Adrenal gland (tissue), 5 donors: ENCODE measurements at regions not wholly inside any gene's neighbourhood (a gene's known extent, or its start where the extent isn't known, plus 50 kb on each side); places are given as distances from the start of the nearest gene placed in this dataset.

Source experiments
- CTCF ChIP-seq, 6 experiments: fragments of 450-650 bp in 4 of 6; fragments of 200-600 bp in 2 of 6; sonication (generic) in 1 of 6; IDR thresholded peaks; 1 replicate in 5 of 6; 2 replicates in 1 of 6; pipeline versions ENCODE4 v1.5.1 to v1.8.0; 2016 to 2021; ENCODE audit warnings: antibody characterized with exemption in 6 of 6, mild to moderate bottlenecking in 2 of 6, moderate library complexity in 1 of 6
- POLR2A ChIP-seq, 2 donors: fragments of 450-650 bp; IDR thresholded peaks; one replicate each; pipeline ENCODE4 v1.6.1; 2017; ENCODE audit warnings: antibody characterized with exemption in 2 of 2, mild to moderate bottlenecking in 2 of 2, moderate library complexity in 1 of 2
- donor health status: DM: no; HTN: no; CAD: no.

- no peak for TF ChIP-seq CTCF (IDR thresholded peaks at IDR 0.05)
- TF ChIP-seq POLR2A (IDR thresholded peaks at IDR 0.05), result no peak
Measured at GRCh38 chr5:57601996-57602395, 119.4 kb upstream of the ACTBL2 start.
